GM18498 (cell line): ENCODE measurements at regions not wholly inside any gene's neighbourhood (a gene's known extent, or its start where the extent isn't known, plus 50 kb on each side); places are given as distances from the start of the nearest gene placed in this dataset.

Experiments
- ATAC-seq: cut with Tn5 transposase; IDR thresholded peaks from one replicate; pipeline ENCODE4 v1.9.1; 2021; ENCODE audit warnings: mild to moderate bottlenecking, moderate library complexity; ENCODE audit not compliant: unreplicated experiment

DNA sequence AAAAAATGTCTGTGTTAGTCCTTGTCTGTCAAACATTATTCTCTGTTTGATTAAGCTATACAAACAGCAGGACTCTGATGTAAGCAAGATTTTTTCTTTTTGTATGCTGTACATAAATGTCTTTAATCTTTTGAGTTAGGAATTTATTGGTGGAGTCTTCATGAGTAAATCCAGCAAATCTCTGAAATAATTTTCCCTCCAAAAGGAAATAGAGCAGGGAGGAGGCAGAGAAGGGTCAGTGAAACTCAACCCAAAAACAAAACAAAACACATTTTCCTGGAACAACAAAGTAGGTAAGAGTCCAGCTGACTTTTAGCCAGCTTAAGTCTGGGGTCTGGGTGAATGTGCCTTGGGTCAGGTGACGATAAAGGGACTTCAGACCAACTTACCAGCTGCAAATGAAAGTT lies 113.7 kb downstream of the FOXA2 start:
- no peak for ATAC-seq

DNA sequence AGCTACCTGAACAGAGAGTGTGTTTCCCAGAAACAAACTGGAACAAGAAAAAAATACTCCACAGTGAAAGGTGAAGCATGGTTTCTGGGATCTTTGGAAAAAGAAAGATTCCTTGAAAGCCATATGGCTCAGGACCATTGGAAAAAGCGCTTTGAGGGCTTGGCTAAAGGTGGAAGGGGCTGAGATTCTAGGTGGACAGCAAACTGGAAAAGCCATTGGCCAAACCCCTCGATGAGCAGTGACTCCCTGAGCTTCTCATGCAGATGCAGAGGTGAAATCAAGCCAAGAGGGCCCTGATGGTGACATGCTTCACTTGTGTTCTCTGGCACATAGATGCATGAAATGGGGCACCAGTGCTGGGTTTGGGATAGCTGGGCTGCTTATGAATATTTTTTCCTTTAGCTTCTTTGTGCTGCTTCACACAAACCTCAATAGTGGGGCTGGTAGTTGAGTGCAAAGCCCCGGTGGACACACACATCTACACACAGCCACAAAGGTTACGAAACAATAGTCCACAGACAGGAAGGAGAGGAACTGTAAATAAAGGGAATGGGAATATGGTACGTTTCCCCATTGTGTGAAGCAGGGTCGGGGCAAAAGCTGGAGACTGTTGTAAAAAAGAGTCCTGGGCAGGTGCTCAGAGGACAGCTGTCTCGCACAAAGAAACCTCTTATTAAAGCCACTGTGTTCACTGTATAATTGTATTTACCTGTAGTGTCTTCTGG lies 117.8 kb downstream of the FOXA2 start:
- no peak for ATAC-seq

GRCh38 chr20:22465622-22466446 lies 118.5 kb downstream of the FOXA2 start:
- no peak for ATAC-seq

DNA sequence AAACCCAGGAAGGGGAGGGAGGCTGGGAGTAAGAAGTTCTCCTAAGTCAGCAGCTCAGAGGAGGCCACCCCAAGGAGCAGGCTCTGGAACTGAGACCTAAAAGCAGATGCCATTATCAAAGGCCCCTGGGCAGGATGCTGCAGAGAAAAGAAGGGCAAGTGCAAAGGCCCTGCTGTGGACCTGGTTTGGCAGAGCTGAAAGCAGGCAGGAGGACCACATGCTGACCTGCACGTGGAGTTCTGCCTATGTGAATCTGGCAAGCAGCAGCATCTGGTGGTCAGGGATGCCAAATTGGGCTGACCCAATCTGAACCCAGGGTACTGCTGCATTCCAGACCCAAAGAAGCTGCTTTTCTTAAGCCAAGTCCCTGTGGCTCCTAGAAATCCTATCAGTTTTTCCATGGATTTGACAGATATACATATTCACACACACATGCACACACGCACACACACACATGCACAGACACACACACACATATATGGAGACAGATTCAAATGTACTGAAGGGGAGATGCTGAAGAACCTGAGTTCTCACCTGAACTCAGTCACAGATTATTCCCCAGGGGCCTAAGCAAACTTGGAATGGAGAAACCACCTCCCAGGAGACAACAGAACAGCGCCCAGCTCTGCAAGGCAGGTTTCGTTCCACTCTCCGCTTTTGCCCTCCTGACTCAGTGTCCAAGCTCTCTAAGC lies 119.9 kb downstream of the FOXA2 start:
- no peak for ATAC-seq

GRCh38 chr20:22462975-22463914 lies 121.1 kb downstream of the FOXA2 start:
- no peak for ATAC-seq

DNA sequence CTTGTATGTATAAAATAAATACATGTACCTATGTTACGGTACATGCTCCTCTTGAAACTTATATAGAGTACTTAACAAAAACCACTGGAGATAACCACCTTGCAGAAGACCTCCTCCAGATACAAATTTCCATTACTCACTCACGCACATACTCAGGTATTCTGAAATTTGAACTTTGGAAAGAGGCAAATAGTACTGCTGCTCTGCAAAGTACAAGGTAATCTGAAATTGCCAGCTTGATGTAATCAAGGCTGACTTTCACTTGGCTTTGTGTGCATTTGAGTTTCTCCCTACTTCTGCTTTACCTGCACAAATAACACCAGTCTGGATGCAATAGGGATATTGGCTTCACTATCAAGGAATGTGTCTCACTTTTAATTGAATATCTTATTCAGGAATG lies 123.6 kb downstream of the FOXA2 start:
- no peak for ATAC-seq

GRCh38 chr20:22460231-22460630 lies 124.1 kb downstream of the FOXA2 start:
- no peak for ATAC-seq

- no peak for ATAC-seq
Observed at GRCh38 chr20:22459754-22460153, 124.6 kb downstream of the FOXA2 start.

DNA sequence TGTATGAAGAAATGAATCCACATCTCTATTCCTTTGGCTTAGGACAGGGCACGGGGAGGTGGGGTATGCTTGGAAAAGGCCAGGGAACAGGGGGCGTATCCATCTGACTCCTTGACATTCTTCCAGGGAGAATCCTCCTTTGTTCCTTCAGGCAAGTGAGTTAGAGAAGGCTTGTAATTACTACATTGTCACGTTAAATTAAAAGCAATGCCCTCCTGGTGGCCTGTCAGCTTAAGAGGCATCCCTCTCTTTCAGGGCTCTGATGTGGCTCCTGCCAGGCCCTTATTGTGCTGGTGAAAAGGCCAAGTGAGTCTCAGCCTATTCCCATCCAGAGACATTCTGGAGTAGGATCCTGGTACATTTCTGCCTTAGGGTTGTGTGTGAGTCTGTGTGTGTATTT lies 128.3 kb downstream of the FOXA2 start:
- no peak for ATAC-seq

GRCh38 chr20:22455259-22455658 lies 129.1 kb downstream of the FOXA2 start:
- ATAC-seq, result no peak

- no peak for ATAC-seq
Observed at GRCh38 chr20:22453244-22454080, 130.9 kb downstream of the FOXA2 start.

- ATAC-seq, result no peak
Observed at GRCh38 chr20:22452442-22453011, 131.8 kb downstream of the FOXA2 start.

- no peak for ATAC-seq
Observed at GRCh38 chr20:22450537-22450936, 133.8 kb downstream of the FOXA2 start.

GRCh38 chr20:22449188-22449973 lies 135.0 kb downstream of the FOXA2 start:
- no peak for ATAC-seq

- no peak for ATAC-seq
Observed at GRCh38 chr20:22447447-22447778, 137.0 kb downstream of the FOXA2 start.

GRCh38 chr20:22446613-22447446 lies 137.5 kb downstream of the FOXA2 start:
- ATAC-seq, result no peak

GRCh38 chr20:22442318-22442717 lies 142.1 kb downstream of the FOXA2 start:
- ATAC-seq, result no peak

GRCh38 chr20:22438926-22439325 lies 145.4 kb downstream of the FOXA2 start:
- no peak for ATAC-seq
